NB4 (cell line): ENCODE measurements at regions not wholly inside any gene's neighbourhood (a gene's known extent, or its start where the extent isn't known, plus 50 kb on each side); places are given as distances from the start of the nearest gene placed in this dataset.

Experiments used
- POLR2A ChIP-seq: IDR thresholded peaks from 2 replicates; pipeline ENCODE4 v1.6.1; 2011; ENCODE audit warnings: mild to moderate bottlenecking; ENCODE audit not compliant: insufficient read length; ENCODE audit errors: extremely low read depth
- TF ChIP-seq, protein P1 (sequence below): IDR thresholded peaks from one replicate; pipeline ENCODE4 v1.5.1; 2012; ENCODE audit warnings: low read depth, low read length
- TF ChIP-seq, protein P2 (sequence below): IDR thresholded peaks from 2 replicates; pipeline ENCODE4 v1.6.1; 2011; ENCODE audit warnings: low read depth, low read length

DNA sequence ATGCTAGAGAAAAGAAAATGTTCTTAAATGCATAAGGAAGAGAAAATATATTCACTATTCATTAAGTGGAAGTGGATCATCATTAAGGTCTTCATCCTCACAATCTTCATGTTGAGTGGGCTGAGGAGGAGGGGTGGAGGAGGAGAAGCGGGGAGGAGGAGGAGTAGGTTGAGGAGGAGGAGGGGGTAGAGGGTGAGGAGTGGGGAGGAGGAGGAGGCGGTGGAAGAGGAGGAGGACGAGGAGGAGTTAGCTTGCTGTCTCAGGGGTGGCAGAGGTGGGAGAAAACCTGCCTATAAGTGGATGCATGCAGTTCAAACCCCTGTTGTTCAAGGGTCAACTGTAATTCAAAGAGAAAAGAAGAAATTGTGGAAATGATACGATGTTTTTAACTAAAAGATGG, 71.6 kb downstream of the MYEOV start:
- TF ChIP-seq, protein P1, sequence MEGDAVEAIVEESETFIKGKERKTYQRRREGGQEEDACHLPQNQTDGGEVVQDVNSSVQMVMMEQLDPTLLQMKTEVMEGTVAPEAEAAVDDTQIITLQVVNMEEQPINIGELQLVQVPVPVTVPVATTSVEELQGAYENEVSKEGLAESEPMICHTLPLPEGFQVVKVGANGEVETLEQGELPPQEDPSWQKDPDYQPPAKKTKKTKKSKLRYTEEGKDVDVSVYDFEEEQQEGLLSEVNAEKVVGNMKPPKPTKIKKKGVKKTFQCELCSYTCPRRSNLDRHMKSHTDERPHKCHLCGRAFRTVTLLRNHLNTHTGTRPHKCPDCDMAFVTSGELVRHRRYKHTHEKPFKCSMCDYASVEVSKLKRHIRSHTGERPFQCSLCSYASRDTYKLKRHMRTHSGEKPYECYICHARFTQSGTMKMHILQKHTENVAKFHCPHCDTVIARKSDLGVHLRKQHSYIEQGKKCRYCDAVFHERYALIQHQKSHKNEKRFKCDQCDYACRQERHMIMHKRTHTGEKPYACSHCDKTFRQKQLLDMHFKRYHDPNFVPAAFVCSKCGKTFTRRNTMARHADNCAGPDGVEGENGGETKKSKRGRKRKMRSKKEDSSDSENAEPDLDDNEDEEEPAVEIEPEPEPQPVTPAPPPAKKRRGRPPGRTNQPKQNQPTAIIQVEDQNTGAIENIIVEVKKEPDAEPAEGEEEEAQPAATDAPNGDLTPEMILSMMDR = no peak
- TF ChIP-seq, protein P2, sequence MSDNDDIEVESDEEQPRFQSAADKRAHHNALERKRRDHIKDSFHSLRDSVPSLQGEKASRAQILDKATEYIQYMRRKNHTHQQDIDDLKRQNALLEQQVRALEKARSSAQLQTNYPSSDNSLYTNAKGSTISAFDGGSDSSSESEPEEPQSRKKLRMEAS = no peak
- no peak for TF ChIP-seq POLR2A
